ENCODE measurements at regions not wholly inside any gene's neighbourhood (a gene's known extent, or its start where the extent isn't known, plus 50 kb on each side); places are given as distances from the start of the nearest gene placed in this dataset.
"Not testable (repeated sequence)": the region's sequence is repeated elsewhere in the genome, so short reads cannot be mapped to it uniquely, and the experiment has no call there.

GRCh38 chrX:3795411-3795810 is 82.0 kb upstream of the PRKX start:
- not testable (repeated sequence) for TF ChIP-seq CTCF, POLR2A (IDR thresholded peaks at IDR 0.05)
